ENCODE measurements at regions not wholly inside any gene's neighbourhood (a gene's known extent, or its start where the extent isn't known, plus 50 kb on each side); places are given as distances from the start of the nearest gene placed in this dataset.

DNA sequence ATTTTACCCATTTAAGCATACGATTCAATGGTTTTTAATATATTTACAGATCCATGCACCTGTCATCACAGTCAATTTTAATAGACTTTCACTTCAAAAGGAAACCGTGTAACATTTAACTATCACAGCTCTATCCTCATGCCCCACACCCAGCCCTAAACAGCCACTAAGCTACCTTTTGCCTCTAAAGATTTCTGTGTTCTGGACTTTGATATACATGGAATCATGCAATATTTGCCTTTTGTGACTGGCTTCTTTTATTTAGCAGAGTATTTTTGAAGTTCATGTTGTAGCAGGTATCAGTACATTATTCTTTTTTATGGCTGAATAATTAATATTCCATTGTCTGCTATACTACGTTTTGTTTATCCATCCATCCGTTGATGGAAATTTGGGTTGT, 50.3 kb upstream of the STX16 start:
- peak; percentile 92 for ATAC-seq
- DNase-seq (ENCODE audit: low spot score) = no peak

DNA sequence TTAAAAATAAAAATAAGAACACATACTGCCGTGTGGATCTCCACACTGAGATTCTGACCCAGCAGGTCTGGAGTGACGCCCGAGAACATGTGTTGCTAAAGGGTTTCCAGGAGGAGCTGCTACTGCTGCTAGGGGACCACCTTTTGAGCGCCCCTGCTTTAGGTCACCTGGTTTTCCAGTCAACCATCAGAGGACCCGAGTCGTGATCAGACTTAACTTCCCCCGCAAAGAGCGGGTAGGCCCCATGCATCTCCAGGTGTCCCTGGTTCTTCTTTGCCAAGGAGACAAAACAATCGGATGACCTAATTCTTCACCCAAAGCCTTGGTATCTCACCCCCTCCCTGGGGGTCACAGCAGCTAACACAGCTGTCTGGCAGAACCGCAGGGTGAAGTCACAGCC, 51.1 kb upstream of the STX16 start:
- DNase-seq (ENCODE audit: low spot score) = no peak
- ATAC-seq = no peak

DNA sequence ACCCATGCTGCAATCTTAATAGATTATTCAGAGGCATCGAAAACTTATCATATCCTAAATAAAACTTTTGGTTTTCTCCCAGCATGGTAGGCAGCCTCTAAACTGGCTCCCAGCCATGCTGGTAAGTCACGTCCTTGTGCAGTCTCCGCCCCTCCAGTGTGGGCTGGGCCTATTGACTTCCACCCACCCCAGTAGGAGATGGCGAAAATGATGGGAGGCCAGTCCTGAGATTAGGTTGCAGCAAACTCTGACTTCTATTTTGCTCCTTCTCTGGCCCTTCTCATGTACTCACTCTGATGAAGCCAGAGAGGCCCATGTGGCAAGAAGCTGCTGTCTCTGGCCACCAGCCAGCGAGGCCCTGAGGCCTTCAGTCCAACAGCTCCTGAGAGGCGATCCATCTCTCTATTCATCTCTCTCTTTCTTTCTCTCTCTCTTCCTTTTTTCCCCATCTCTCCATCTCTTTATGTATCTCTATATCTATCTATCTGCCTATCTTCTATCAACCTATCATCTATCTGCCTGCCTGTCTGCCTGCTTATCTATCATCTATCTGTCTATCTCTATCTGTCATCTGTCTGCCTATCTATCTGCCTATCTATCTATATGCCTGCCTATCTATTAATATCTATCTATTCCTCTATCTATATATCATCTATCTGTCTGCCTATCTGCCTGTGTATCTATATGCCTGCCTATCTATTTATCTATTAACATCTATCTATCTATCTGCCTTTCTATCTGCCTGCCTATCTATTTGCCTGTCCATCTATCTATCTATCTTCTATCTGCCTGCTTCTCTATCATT, 52.7 kb upstream of the STX16 start:
- ATAC-seq = peak; percentile 16
- DNase-seq (ENCODE audit: low spot score) = no peak

DNA sequence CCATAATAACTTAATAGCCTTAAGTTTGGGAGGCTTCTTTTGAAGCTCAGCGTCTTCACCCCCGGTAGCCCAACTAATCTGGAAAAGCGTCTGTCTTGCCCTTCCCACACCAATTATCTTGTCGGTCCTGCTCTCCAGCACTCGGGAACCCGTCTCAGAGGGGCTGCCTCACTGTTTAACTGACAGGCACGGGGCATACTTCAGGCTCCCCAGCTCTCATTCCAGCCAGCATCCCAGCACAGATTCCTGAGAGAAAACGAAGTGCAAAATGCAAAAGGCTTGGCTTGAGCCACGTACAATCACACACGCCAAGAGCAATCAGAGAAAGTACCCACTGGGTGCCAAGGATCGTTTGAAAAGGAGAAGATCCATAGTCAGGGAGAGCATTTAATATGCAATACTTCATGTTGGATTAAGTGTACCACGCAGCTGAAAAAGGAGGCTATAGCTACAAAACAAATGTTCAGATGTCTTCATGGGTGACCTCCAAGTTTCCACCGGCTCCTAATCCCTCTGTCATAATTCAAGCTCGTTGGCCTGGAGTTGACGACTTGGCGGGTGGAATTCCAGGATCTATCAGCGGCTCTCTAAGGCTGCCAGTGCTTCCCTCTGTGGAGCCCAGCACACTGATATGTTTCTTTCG, 53.7 kb upstream of the STX16 start:
- DNase-seq (ENCODE audit: low spot score) (no peak), ATAC-seq (no peak)

DNA sequence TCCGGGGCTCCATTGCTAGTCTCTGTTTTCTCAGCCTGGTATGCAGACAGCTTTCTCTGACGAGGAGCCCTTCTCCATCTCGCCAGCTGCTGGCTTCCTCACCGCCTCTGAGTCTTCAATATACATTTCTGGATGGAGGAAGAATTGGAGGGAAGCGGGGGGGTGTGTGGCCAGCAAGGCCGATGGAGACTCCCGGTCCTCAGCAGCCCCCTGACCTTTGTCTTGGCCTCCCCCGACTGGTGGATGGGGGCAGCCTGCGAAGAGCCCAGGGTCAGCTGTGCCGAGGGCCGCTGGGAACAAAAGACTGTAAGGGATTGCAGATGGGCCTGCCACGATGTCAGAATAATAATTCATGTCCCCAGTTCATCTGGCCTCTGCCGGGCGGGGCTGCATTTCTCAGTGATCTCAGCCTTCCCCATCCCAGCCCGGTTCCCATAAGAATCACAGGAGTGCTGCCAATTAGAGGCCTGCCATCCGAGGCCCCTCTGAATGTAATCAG, 54.3 kb upstream of the STX16 start:
- DNase-seq (ENCODE audit: low spot score) (no peak), ATAC-seq (no peak)

DNA sequence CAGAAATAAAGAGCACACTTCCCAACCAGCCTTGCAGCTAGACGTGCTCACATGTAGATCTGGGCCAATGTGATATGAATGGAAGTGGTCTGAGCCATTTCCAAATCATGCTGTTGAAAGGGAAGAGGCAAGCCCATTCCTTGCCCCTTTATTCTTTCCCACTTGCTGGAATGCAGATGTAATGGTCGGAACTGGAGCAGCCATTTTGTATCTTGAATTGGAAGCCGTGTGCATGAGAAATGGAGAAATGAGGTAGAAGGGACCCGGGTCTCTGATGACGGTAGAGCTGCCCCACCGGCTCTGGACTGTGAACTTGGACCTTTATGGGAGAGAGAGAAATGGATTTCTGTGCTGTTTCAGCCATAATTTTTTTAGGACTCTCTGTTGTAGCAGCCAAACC, 54.8 kb upstream of the STX16 start:
- ATAC-seq (no peak), DNase-seq (ENCODE audit: low spot score) (no peak)

DNA sequence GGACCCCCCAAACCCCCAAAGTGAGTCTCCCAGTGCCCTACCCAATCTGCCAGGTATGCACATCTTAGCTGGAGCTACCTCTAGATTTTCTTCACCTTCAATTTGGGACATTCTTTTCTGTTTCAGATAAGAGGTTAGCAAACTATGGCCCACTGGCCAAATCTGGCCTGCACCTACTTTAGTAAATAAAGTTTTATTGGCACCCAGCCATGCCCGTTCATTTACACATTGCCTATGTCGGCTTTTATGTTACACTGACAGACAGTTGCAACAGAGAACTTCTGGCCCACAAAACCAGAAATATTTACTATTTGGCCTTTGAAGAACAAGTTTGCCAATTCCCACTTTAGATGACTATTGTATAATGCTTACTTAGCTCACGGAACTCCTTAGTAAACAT, 55.9 kb upstream of the STX16 start:
- ATAC-seq = peak; percentile 57
- DNase-seq (ENCODE audit: low spot score) = no peak

DNA sequence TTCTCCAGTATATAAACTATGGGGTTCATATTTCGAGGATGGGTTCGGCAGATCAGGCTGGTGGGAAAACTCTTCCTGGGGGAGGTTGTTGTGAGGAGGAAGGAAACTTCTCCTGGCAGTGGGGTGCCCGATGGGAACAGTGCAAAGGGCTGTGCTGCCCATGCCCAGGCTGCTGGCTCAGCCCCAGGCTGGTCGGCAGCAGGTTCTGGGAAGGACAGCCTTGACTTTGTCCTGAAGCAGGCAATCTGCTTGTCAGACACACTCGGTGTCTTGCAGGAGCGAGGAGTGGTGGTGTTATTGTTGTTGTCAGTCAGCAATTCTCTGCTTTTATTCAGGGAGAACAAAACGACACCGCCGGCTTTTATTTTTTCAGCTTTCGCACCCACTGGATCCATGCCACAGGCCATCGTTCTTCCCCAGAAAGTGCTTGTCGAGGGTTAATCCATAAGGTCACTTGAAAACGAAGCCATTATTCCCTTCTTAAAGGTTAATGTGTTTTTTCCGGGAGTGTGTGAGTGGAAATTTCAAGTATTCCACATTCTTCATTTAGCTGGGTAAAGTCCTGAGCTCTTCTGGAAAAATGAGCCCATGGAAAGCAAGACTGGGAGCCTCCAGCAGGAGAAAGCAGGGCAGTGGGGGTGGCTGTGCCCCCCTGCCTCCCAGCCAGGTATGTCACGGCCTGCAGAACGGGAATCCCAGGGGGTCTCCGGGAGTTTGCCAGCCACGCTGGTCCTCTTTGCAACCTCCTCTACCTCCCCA, 57.0 kb upstream of the STX16 start:
- ATAC-seq = peak; percentile 21
- DNase-seq (ENCODE audit: low spot score) = no peak

DNA sequence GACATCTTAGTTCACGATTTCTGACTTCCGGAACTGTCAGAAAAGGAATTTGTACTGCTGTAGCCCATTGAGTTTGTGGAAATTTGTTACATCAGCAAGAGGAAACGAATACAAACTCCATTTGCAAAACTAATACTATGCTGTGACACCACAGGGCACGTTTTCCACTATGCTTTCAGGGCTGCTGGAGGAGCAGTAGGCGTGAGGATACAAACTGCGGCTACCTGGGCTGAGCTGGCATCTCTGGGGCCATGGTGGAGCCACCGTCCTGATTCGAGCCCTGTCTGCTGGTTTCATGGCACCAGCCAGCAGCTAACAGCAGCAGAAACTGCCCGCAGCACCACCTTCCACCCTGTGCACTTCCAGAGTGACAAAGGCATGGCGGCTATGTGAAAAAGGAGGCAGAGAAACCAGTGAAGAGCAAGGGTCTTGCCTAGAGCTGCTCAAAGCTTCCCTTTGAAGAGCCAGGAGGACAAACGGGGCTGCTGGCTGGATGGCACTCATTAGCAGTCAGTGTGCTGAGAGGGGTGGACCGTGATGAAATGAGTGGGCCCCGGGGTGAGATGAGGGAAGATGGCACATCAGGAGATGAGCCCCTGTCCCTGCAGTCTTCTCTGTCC, 58.9 kb upstream of the STX16 start:
- no peak for DNase-seq (ENCODE audit: low spot score)
- ATAC-seq = no peak

DNA sequence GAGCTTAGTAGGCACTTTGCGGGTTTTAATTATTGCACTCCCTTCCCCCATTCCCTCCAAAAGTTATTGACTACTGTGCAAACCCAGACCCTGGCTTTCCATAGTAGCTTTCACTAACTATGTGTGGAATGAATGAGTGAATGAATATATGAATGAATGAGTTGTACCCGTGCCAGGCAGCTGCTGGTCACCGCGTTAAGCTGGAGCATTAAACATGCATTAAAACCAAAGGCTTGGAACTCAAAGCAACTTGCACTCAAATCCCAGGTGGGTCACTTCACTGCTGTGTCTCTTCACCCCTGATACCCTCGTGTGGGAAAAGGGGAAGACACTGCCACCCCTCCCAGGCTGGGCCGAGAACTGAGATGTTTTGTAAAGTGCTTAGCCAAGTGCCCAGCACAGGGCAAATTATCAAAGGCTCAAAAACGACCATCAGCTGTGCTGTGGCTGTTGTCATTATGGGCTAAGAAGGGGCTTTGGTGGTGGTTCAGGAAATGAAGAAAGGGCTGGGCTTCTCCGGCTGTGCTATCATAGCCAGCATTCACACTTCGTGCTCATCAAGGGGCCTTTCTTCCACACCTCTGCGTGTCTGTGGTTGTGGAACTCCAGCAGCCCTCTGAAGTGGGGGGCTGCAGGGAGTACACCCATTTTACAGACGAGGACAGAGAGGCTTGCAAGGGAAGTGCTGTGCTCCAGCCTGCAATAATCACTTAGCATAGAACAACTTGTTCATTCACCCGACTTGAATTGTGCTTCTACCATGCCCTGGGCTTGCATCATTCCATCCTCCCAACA, 60.2 kb upstream of the STX16 start:
- ATAC-seq (no peak), DNase-seq (ENCODE audit: low spot score) (no peak)

DNA sequence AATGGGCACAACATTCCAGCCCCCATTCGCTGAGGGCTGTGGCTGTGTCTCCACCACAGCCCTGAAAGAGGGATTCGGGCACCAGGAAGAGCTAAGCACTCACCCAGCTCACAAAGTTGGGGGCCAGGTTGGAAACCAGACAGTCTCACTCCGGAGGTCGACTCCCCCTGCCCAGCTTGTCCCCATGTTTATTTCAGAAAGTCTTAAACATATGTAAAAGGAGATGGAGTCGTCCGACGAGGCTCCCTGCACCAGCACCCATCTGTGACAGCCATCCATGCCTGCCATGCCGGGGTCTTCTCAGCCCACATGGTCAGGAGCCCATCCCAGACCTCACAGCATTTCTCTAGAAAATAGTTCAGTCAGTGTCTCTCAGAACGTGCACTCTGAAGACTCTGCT, 63.6 kb upstream of the STX16 start:
- DNase-seq (ENCODE audit: low spot score) = no peak
- no peak for ATAC-seq

DNA sequence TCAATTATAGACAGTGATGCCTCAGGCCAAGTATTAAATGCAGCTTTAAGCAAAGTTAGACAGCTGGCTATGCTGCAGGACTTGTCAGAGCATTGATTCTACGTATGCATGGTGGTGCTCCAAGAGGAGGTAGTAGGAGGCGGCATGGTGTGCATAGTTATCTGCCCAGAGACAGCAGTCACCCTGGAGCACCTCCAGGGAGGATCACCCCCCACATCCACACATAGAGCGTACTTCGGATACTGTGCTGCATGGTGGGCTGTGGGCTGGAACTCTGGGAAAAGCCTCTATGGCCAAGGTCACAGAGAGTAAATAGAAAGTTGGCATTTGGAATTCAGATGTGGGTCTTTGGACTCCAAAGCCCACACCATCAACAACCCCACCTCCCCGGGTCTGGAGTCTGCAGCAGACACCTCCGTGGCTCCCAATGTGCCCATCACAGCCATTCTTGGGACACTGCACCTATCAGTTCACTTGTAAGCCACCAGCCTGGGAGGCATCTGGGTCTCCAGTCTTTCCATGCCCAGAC, 64.5 kb upstream of the STX16 start:
- ATAC-seq (no peak), DNase-seq (ENCODE audit: low spot score) (no peak)

DNA sequence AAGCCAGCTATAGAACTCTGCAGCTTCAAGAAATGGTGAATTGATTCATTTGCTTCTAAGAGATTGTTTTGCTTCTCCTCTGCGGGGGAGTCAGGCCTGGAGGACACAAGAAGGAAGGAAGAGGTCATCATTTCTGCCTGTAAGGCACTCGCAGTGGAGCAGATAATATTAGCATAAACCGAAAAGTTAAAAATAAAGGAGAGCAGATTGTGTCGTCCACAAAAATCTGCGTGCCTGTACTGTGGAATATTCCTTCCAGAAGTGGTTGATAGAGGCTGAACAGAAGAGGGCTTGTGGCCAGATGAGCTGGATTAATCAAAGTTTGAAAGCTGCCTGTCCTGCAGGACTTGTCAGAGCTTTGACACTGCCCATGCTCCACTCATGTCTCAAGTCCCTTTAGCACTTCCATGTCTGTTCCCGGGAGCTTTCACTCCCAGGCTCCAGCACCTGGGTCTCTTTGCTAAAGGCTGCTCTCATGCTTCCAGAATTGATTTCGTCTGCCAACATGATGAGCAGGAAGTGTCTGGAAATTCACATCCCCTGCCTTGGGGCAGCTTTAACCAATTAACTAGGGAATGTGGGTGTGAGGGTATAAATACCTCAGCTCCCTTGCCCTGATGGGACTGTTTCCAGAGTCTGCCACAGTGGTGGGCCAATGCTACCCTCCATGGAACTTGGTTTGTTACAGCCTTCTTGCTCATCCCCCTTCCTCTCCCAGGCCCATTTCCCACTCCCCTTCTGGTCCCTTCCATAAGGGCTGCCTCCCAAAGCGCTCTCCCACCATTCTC, 65.1 kb upstream of the STX16 start:
- DNase-seq (ENCODE audit: low spot score) (no peak), ATAC-seq (no peak)

DNA sequence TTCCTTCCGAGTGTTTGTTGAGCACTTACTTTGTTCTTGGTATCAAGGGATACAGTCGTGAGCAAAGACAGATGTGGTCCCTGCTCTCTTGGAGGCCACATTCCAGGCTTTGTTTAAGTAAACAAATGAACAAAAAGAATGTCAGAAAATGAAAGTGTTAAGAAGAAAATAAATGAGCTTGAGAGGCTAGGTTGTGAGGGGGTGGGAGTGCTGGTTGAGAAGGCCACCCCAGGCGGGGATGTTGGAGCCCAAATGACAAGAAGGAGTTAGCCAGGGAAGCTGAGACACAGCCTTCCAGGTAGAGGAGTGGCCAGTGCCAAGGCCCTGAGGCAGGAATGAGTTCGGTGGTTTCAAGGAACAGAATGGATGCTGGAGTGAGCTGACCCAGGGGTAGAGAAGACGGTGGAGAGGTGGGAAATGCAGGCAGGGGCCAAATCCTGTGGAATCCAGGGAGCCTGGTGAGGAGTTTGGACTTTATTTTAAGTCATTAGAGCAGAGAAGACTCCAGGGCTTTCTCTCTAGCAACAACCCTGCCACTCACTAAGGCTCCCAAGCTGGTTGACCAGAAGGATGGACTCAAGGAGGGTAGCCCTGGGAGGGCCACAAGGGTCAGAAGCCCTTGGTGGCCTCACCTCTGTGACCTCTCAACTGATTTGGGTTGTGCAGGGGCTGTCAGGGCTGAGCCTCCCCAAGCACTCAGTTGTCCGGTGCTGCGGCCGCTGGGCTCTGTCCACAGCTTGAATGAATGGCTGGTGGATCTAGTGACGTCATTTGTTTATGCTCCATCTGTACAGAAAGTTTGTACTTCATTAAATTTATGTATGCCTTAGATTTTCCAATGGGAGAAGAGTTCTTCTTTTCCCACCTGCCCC, 66.0 kb upstream of the STX16 start:
- DNase-seq (ENCODE audit: low spot score) (no peak), ATAC-seq (no peak)

DNA sequence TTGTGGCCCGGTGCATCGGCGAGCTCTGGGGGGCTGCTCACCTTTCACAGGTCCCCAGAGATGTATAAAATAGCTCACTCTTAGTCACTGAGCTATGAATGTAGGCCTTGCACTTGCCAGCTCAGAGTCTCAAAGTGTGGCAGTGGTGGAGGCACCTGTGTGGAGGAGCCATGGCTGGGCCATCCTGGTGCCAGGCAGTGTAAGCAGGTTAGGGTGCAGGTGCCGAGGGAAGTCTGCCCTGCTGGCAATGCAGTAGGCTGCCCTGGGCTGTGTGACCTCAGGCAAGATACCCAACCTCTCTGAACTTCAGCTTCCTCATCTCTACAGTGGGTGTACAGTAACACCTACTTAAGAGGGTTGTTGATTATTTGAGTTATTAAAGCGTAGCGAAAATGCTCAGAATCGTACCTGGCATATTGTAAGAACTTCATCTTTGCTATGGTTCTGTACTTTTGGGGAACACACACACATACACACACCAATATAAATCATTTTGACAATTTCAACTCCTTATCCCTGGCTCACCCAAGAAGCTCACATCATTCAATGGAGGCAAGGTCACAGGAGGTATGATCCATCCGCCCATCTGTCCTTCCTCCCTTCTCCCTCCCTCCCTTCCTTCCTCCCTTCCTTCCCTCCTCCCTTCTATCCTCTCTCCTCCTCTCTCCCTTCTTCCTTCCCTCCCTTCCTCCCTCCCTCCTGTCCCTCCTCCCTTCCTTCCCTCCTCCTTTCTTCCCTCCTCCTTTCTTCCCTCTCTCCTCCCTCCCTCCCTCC, 66.8 kb upstream of the STX16 start:
- DNase-seq (ENCODE audit: low spot score) = no peak
- ATAC-seq = no peak

DNA sequence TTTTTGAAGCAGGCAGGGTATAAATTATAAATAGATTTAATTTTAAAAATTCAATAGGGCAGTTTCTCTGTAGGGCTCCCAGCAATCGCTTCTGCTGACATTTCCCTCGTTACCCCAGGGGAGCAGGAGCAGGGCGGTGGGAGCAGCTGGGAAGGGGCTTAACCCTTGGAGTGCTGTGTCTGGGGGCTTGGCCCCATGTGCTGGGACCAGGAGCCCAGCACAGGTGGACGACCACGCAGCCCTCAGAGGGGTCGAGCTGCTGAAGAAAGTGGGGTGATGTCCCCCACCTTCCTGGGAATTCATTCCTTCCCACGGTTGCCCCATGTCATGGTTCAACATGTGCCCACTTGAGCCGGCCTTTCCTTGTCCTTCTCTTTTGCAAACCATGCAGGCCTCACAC, 67.5 kb upstream of the STX16 start:
- ATAC-seq (no peak), DNase-seq (ENCODE audit: low spot score) (no peak)

DNA sequence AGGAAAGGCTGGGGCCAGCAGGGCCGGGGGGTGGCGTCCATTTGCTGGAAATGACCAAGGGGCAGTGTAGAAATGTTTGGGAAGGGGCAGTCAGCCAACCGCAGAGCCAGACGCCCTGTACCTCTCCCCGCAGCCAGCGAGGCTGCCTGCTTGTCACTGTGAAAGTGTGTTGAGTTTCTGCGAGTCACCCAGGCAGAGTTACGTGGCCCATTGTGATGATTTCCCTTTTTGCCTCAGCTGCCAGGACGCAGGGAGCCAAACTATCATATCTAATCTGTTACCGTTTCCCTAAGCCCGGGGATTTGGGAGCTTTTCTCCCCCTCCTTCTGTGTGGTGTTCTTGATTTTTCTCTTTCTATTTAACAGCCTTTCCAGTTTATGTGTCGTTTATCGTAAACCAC, 67.9 kb upstream of the STX16 start:
- ATAC-seq = peak; percentile 46
- no peak for DNase-seq (ENCODE audit: low spot score)

DNA sequence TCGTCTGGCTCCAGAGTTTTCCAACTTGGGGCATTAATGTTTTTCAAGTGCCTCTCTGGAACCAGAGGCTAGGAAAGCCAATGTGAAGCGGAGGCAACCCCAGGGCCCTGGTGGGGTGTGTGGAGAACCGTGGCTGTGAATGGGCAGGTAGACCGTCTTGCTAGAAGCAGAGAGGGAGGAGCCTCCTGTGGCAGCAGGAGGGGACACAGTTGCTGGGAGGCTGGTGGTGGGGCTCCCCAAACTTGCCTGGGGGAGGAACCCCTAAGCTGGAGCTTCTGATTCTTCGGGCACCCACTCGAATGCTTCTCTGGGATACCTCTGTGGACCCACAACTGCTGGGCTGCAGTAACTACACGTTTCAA, 65.3 kb upstream of the APCDD1L start:
- ATAC-seq = no peak
- DNase-seq (ENCODE audit: low spot score) = no peak
